Skeletal muscle tissue (tissue), 3 donors: ENCODE measurements at regions not wholly inside any gene's neighbourhood (a gene's known extent, or its start where the extent isn't known, plus 50 kb on each side); places are given as distances from the start of the nearest gene placed in this dataset.

Source experiments
- H3K27ac ChIP-seq: one replicate; pipeline ENCODE4 v1.7.0; 2013; ENCODE audit warnings: mild to moderate bottlenecking, low read depth, low read length, inconsistent platforms
- H3K27me3 ChIP-seq, 3 donors: one replicate each; pipeline ENCODE4 v1.7.0; 2013; ENCODE audit warnings: low read length in 3 of 3; ENCODE audit not compliant: control insufficient read depth in 3 of 3, insufficient read depth in 3 of 3
- H3K36me3 ChIP-seq, 3 donors: one replicate each; pipeline ENCODE4 v1.7.0; 2013; ENCODE audit warnings: low read length in 3 of 3; ENCODE audit not compliant: control insufficient read depth in 3 of 3, insufficient read depth in 3 of 3
- H3K4me1 ChIP-seq, 3 donors: one replicate each; pipeline ENCODE4 v1.7.0; 2013; ENCODE audit warnings: low read length in 3 of 3, mild to moderate bottlenecking in 3 of 3; ENCODE audit not compliant: control insufficient read depth in 3 of 3, insufficient read depth in 3 of 3
- H3K4me3 ChIP-seq, 3 donors: one replicate each; pipeline ENCODE4 v1.7.0; 2013; ENCODE audit warnings: low read length in 3 of 3
- H3K9ac ChIP-seq, 3 donors: one replicate each; pipeline ENCODE4 v1.7.0; 2013; ENCODE audit warnings: low read length in 3 of 3, mild to moderate bottlenecking in 3 of 3, moderate library complexity in 2 of 3, low read depth in 1 of 3
- H3K9me3 ChIP-seq, 3 donors: one replicate each; pipeline ENCODE4 v1.7.0; 2013; ENCODE audit warnings: low read length in 3 of 3; ENCODE audit not compliant: control insufficient read depth in 3 of 3
- donor health status: Osteomylitis.

DNA sequence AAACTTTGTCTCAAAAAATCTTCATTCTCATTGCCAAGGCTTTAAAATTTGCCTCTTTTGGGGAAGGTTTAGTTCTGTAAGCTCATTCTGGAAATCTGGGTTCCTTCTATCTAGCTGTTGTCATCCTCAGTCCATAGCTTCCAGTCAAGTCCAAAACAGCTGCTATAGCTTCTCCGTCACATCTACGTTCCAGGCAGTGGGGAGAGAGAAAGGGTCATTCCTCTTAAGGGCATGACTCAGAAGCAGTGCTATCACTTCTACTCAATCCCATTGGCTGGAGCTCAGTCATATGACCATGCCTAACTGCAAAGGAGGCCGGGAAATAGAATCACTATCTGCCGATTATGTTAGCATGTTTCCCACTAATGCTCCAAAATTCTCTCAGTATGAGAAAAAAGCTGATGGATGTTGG is 141.4 kb upstream of the PTPN1 start:
- no peak overlapping the region for H3K4me3 ChIP-seq
- H3K9me3 ChIP-seq: no peaks in the 10 kb centered on the region
- no peak overlapping the region for H3K27ac ChIP-seq
- no peak overlapping the region for H3K9ac ChIP-seq
- no peaks in the 10 kb centered on the region for H3K36me3 ChIP-seq
- H3K4me1 ChIP-seq: peaks cover 4 to 19% (median 11%) of the 10 kb centered on the region in 3 donors
- H3K27me3 ChIP-seq: no peaks in the 10 kb centered on the region

DNA sequence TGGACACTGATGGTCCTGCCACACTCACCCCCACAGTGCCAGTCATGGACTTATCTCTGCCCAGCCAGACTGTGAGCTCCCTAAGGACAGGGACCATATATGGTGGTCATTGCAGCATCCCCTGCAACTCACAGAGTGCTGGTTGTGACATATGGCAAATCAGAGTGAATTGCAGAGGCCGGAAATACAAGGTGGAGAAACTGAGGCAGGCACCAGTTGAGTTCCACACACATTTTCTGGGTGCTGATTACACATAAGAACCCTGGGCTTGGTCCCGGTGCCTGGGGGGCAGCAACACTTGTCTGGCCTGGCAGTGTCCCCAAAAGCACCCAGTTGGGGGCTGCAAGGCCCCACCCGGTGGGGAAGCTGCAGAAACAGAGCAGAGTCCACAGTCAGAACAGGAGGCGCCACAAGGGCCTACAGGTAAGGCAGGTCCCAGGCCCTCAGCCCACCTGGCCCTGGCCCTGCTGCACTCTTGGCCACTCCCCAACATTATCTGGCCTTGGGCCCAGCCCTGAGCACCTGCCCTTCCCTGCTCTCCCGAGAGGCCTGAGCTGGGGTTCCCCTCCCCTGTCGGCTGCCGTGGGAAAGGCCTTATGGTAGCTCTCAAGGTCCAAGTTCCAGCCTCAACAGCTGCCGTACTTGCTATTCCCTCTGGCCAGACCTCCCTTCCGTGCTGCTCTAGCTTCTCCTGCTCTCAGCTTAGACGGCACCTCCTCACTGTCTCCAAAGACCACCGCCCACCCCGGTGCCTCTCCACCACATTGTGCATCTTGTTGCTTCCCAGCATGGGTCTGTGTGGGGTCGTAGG is 140.8 kb upstream of the PTPN1 start:
- H3K4me3 ChIP-seq: no peak overlapping the region
- peaks cover 4 to 20% (median 11%) of the 10 kb centered on the region in 3 donors for H3K4me1 ChIP-seq
- no peak overlapping the region for H3K27ac ChIP-seq
- no peaks in the 10 kb centered on the region for H3K9me3 ChIP-seq
- no peaks in the 10 kb centered on the region for H3K36me3 ChIP-seq
- H3K27me3 ChIP-seq: no peaks in the 10 kb centered on the region
- no peak overlapping the region for H3K9ac ChIP-seq

- Histone ChIP-seq H3K4me1 (peaks cover 4 to 20% (median 11%) of the 10 kb centered on the region in 3 donors), H3K4me3 (no peak overlapping the region), H3K9ac (no peak overlapping the region), H3K9me3 (no peaks in the 10 kb centered on the region), H3K27me3 (no peaks in the 10 kb centered on the region), H3K27ac (no peak overlapping the region), H3K36me3 (no peaks in the 10 kb centered on the region)
Measured at GRCh38 chr20:50370036-50370566, 140.1 kb upstream of the PTPN1 start.

- Histone ChIP-seq H3K27me3 (no peaks in the 10 kb centered on the region), H3K4me1 (peaks cover 4 to 24% (median 16%) of the 10 kb centered on the region in 3 donors), H3K4me3 (no peak overlapping the region), H3K36me3 (no peaks in the 10 kb centered on the region), H3K9ac (peak overlapping the region in 1 of 3 donors; percentile 8), H3K9me3 (no peaks in the 10 kb centered on the region), H3K27ac (no peak overlapping the region)
Measured at GRCh38 chr20:50371878-50372769, 138.1 kb upstream of the PTPN1 start.

GRCh38 chr20:50372770-50373088 is 137.5 kb upstream of the PTPN1 start:
- Histone ChIP-seq H3K27me3 (no peaks in the 10 kb centered on the region), H3K9ac (peak overlapping the region in 1 of 3 donors; percentile 8), H3K9me3 (no peaks in the 10 kb centered on the region), H3K4me3 (no peak overlapping the region), H3K36me3 (no peaks in the 10 kb centered on the region), H3K4me1 (peaks cover 4 to 28% (median 17%) of the 10 kb centered on the region in 3 donors), H3K27ac (no peak overlapping the region)

- H3K27ac ChIP-seq: no peak overlapping the region
- no peaks in the 10 kb centered on the region for H3K9me3 ChIP-seq
- no peaks in the 10 kb centered on the region for H3K27me3 ChIP-seq
- no peaks in the 10 kb centered on the region for H3K36me3 ChIP-seq
- H3K4me3 ChIP-seq: no peak overlapping the region
- H3K4me1 ChIP-seq: peaks cover 13 to 38% (median 26%) of the 10 kb centered on the region in 3 donors
- no peak overlapping the region for H3K9ac ChIP-seq
Measured at GRCh38 chr20:50373674-50374286, 136.4 kb upstream of the PTPN1 start.

GRCh38 chr20:50374541-50375078 is 135.6 kb upstream of the PTPN1 start:
- Histone ChIP-seq H3K9ac (no peak overlapping the region), H3K9me3 (no peaks in the 10 kb centered on the region), H3K36me3 (no peaks in the 10 kb centered on the region), H3K27ac (no peak overlapping the region), H3K4me1 (peaks cover 20 to 37% (median 31%) of the 10 kb centered on the region in 3 donors), H3K4me3 (no peak overlapping the region), H3K27me3 (no peaks in the 10 kb centered on the region)

GRCh38 chr20:50376179-50376887 is 133.8 kb upstream of the PTPN1 start:
- Histone ChIP-seq H3K4me1 (peaks cover 27 to 51% (median 39%) of the 10 kb centered on the region in 3 donors), H3K4me3 (no peak overlapping the region), H3K27ac (no peak overlapping the region), H3K27me3 (no peaks in the 10 kb centered on the region), H3K9ac (peak overlapping the region in 1 of 3 donors; percentile 45), H3K9me3 (no peaks in the 10 kb centered on the region), H3K36me3 (no peaks in the 10 kb centered on the region)

DNA sequence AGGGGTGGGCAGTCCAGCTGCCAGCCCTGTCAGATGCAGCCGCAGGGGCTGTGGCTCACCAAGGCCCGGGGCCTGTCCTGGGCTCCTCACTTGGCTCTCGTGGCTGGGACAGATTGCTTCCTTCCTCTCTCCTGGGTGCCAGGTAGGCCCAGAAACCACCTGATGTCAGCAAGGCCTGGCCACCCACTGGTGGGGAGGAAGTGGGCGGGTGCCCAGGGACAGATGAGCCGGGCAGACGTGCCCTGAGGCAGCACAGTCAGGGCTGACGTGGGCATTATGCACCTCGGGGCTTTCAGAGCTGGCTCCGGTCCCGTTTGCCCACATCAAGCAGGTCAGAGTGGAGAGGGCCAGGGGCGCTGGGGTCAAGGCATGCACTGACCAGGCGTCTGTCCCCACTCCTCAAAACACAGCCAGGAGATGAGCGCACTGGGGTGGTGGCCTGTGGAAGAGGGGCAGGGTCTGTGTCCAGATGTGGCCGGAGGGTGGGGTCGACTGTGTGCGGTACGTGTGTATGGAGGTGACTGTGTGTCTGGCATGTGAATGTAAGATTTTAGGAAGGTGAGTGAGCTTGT is 133.2 kb upstream of the PTPN1 start:
- no peaks in the 10 kb centered on the region for H3K9me3 ChIP-seq
- H3K4me1 ChIP-seq: peaks cover 27 to 57% (median 39%) of the 10 kb centered on the region in 3 donors
- no peaks in the 10 kb centered on the region for H3K36me3 ChIP-seq
- no peak overlapping the region for H3K27ac ChIP-seq
- peak overlapping the region in 2 of 3 donors; percentile 21 to 45 for H3K9ac ChIP-seq
- H3K27me3 ChIP-seq: no peaks in the 10 kb centered on the region
- no peak overlapping the region for H3K4me3 ChIP-seq
